ENCODE measurements at regions not wholly inside any gene's neighbourhood (a gene's known extent, or its start where the extent isn't known, plus 50 kb on each side); places are given as distances from the start of the nearest gene placed in this dataset.

DNA sequence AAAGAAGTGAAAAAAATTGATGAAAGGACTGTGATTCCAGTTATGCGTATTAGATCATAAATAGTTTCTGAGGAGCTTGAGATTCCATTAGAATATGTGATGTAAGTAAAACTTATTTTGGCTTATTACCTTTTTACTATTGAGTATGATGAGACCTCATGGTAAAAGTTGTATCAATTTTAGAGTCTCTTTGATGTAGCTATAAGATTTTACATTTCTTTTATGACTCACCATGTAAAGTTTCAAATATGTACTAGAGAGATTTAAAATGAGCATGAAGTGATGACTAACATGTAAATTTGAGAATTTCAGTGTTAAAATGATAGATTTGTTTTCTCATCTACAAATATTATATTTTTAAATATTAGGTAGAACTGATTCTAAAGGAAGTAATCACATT lies 276.5 kb downstream of the OTUD1 start:
- no peak overlapping the region for H2AFZ ChIP-seq
- no peaks in the 10 kb centered on the region for H3K9me2 ChIP-seq (ENCODE audit: insufficient read depth)
- no peaks in the 10 kb centered on the region for H3K4me1 ChIP-seq (replicated peaks; ENCODE audit: insufficient read depth)
- no peaks in the 10 kb centered on the region for H3K79me2 ChIP-seq (ENCODE audit: low read depth)
- H3K36me3 ChIP-seq (ENCODE audit: low read depth): no peaks in the 10 kb centered on the region
- H3F3A ChIP-seq (ENCODE audit: insufficient read depth, low read depth): no peaks in the 10 kb centered on the region
- BruUV-seq (replicated peaks): no TSS peak
- no peak overlapping the region for H3K4me3 ChIP-seq
- no peaks in the 10 kb centered on the region for H4K20me1 ChIP-seq (ENCODE audit: insufficient read depth)
- no peak overlapping the region for H3K27ac ChIP-seq
- H3K9me3 ChIP-seq (ENCODE audit: insufficient read depth, low read depth): no peaks in the 10 kb centered on the region
- CTCF ChIA-PET: no interaction called here
- POLR2A ChIA-PET (ENCODE audit: unreplicated experiment): no interaction called here
- no peak overlapping the region for H3K4me2 ChIP-seq
- H3K27me3 ChIP-seq (ENCODE audit: insufficient read depth, low read depth): 0 out of 2 replicates have a peak, but pooled peaks cover 2% of the 10 kb centered on the region
- TF ChIP-seq EZH2 (IDR thresholded peaks at IDR 0.05; ENCODE audit: low read depth): no peak
- no peak for TF ChIP-seq CTCF (conservative IDR thresholded peaks at IDR 0.05)
- intact Hi-C loops (cut with micrococcal nuclease; ENCODE audit: unreplicated experiment): no loop called here
- no peak for DNase-seq

GRCh38 chr10:23717913-23718312 lies 279.0 kb downstream of the OTUD1 start:
- intact Hi-C loops (cut with micrococcal nuclease; ENCODE audit: unreplicated experiment): no loop called here
- Histone ChIP-seq H3K9me2 (ENCODE audit: insufficient read depth) (no peaks in the 10 kb centered on the region), H2AFZ (no peak overlapping the region), H3K27ac (no peak overlapping the region), H3K4me1 (replicated peaks; ENCODE audit: insufficient read depth) (no peaks in the 10 kb centered on the region), H3K79me2 (ENCODE audit: low read depth) (no peaks in the 10 kb centered on the region), H3K27me3 (ENCODE audit: insufficient read depth, low read depth) (0 out of 2 replicates have a peak, but pooled peaks cover 2% of the 10 kb centered on the region), H3F3A (ENCODE audit: insufficient read depth, low read depth) (no peaks in the 10 kb centered on the region), H3K4me2 (no peak overlapping the region), H4K20me1 (ENCODE audit: insufficient read depth) (no peaks in the 10 kb centered on the region), H3K9me3 (ENCODE audit: insufficient read depth, low read depth) (no peaks in the 10 kb centered on the region), H3K36me3 (ENCODE audit: low read depth) (no peaks in the 10 kb centered on the region), H3K4me3 (no peak overlapping the region)
- TF ChIP-seq CTCF (conservative IDR thresholded peaks at IDR 0.05) (no peak), EZH2 (IDR thresholded peaks at IDR 0.05; ENCODE audit: low read depth) (no peak)
- no peak for DNase-seq
- ChIA-PET POLR2A (ENCODE audit: unreplicated experiment) (no interaction called here), CTCF (no interaction called here)
- BruUV-seq (replicated peaks): no TSS peak

GRCh38 chr10:23718946-23719345 lies 280.1 kb downstream of the OTUD1 start:
- ChIA-PET CTCF (no interaction called here), POLR2A (ENCODE audit: unreplicated experiment) (no interaction called here)
- intact Hi-C loops (cut with micrococcal nuclease; ENCODE audit: unreplicated experiment): no loop called here
- Histone ChIP-seq H3K36me3 (ENCODE audit: low read depth) (no peaks in the 10 kb centered on the region), H3F3A (ENCODE audit: insufficient read depth, low read depth) (no peaks in the 10 kb centered on the region), H3K4me2 (no peak overlapping the region), H4K20me1 (ENCODE audit: insufficient read depth) (no peaks in the 10 kb centered on the region), H3K79me2 (ENCODE audit: low read depth) (no peaks in the 10 kb centered on the region), H3K9me3 (ENCODE audit: insufficient read depth, low read depth) (no peaks in the 10 kb centered on the region), H3K27me3 (ENCODE audit: insufficient read depth, low read depth) (no peaks in the 10 kb centered on the region), H3K27ac (no peak overlapping the region), H3K4me1 (replicated peaks; ENCODE audit: insufficient read depth) (no peaks in the 10 kb centered on the region), H3K4me3 (no peak overlapping the region), H3K9me2 (ENCODE audit: insufficient read depth) (no peaks in the 10 kb centered on the region), H2AFZ (no peak overlapping the region)
- BruUV-seq (replicated peaks): no TSS peak
- TF ChIP-seq CTCF (conservative IDR thresholded peaks at IDR 0.05) (no peak), EZH2 (IDR thresholded peaks at IDR 0.05; ENCODE audit: low read depth) (no peak)
- DNase-seq: no peak
